Panc1 (cell line): ENCODE measurements at regions not wholly inside any gene's neighbourhood (a gene's known extent, or its start where the extent isn't known, plus 50 kb on each side); places are given as distances from the start of the nearest gene placed in this dataset.

Source experiments
- ATAC-seq: fragments of 200-7000 bp; cut with Tn5 transposase; 2 replicates; pipeline ENCODE4 v1.9.1; 2020; ENCODE audit warnings: mild to moderate bottlenecking, moderate library complexity
- BruUV-seq: library from RNA; stranded (reverse); fragments of 400-500 nt; replicated peaks from 2 replicates; lab custom pipeline; 2021; lab: Mats Ljungman, UMichigan
- CTCF ChIA-PET: fragments of 300-600 bp; sonication (Branson Sonifier 250); formaldehyde crosslinking; loops from one replicate; lab custom pipeline; 2022; ENCODE audit warnings: antibody characterized with exemption; lab: Charles Lee
- POLR2A ChIA-PET: fragments of 300-600 bp; sonication (Branson Sonifier 250); formaldehyde crosslinking; loops from one replicate; lab custom pipeline; 2022; ENCODE audit warnings: antibody characterized with exemption; lab: Charles Lee
- DNase-seq: peaks from one replicate; pipeline ENCODE4 v3.0.0-alpha.2; 2010; ENCODE audit warnings: low read depth, low spot score
- H3K27ac ChIP-seq: 2 replicates; pipeline ENCODE4 v1.5.1; 2011; ENCODE audit warnings: mild to moderate bottlenecking, low read length, inconsistent platforms
- H3K27me3 ChIP-seq: fragments of 200-500 bp; sonication (Bioruptor generic); 2 replicates; pipeline ENCODE4 v1.6.0; 2014; ENCODE audit warnings: low read length, inconsistent platforms; ENCODE audit not compliant: control insufficient read depth, insufficient read depth
- H3K36me3 ChIP-seq: fragments of 200-500 bp; sonication (Bioruptor generic); 2 replicates; pipeline ENCODE4 v1.5.1; 2014; ENCODE audit warnings: inconsistent platforms, mild to moderate bottlenecking, low read length, moderate library complexity; ENCODE audit not compliant: control insufficient read depth, insufficient read depth
- H3K4me1 ChIP-seq: 2 replicates; pipeline ENCODE4 v1.5.1; 2011; ENCODE audit warnings: inconsistent platforms, mild to moderate bottlenecking, low read length, moderate library complexity; ENCODE audit not compliant: control insufficient read depth, insufficient read depth
- H3K4me3 ChIP-seq, 2 experiments: 2 replicates each; pipeline ENCODE4 v1.5.1; 2011 to 2012; ENCODE audit warnings: low read depth in 2 of 2, low read length in 2 of 2, mild to moderate bottlenecking in 2 of 2, inconsistent platforms in 1 of 2, moderate library complexity in 1 of 2
- H3K9me3 ChIP-seq: fragments of 200-500 bp; sonication (Bioruptor generic); 2 replicates; pipeline ENCODE4 v1.5.1; 2014; ENCODE audit warnings: low read depth, mild to moderate bottlenecking, inconsistent platforms, low read length, moderate library complexity; ENCODE audit not compliant: control insufficient read depth, insufficient read depth
- CTCF ChIP-seq: fragments of 450-650 bp; IDR thresholded peaks from 2 replicates; pipeline ENCODE4 v1.5.1; 2017; ENCODE audit warnings: mild to moderate bottlenecking
- POLR2AphosphoS5 ChIP-seq: IDR thresholded peaks from 2 replicates; pipeline ENCODE4 v1.6.1; 2012; ENCODE audit warnings: mild to moderate bottlenecking, low read depth, low read length, moderate library complexity
- REST ChIP-seq, 2 experiments: IDR thresholded peaks; 2 replicates each; pipeline ENCODE4 v1.6.1; 2011 to 2012; ENCODE audit warnings: low read depth in 2 of 2, control low read depth in 1 of 2, low read length in 1 of 2, mild to moderate bottlenecking in 1 of 2, moderate library complexity in 1 of 2; ENCODE audit not compliant: insufficient read depth in 1 of 2
- SIN3A ChIP-seq: IDR thresholded peaks from 2 replicates; pipeline ENCODE4 v1.6.1; 2012; ENCODE audit warnings: low read depth, mild to moderate bottlenecking, low read length, moderate library complexity, borderline replicate concordance; ENCODE audit not compliant: insufficient read depth
- TCF7L2 ChIP-seq: IDR thresholded peaks from 2 replicates; pipeline ENCODE4 v1.6.1; 2011; ENCODE audit warnings: mild to moderate bottlenecking, low read depth, low read length, inconsistent platforms
- in situ Hi-C: cut with HindIII; loops from 2 replicates; pipeline ENCODE4 v1.10.0; 2016; ENCODE audit warnings: low sequenced_read_pairs, low pct_unique_long_range_greater_than_20kb
- intact Hi-C: fragments of 100-400 bp; cut with micrococcal nuclease; formaldehyde crosslinking; loops from one replicate; pipeline ENCODE4 v1.10.0; 2022; ENCODE audit not compliant: unreplicated experiment

- BruUV-seq = no TSS peak
- Histone ChIP-seq H3K27ac (no peak overlapping the region), H3K9me3 (0 out of 2 replicates have a peak, but pooled peaks cover 4% of the 10 kb centered on the region), H3K36me3 (no peaks in the 10 kb centered on the region), H3K4me3 (no peak overlapping the region), H3K27me3 (no peaks in the 10 kb centered on the region), H3K4me1 (no peaks in the 10 kb centered on the region)
- intact Hi-C loops = no loop called here
- ChIA-PET POLR2A (no interaction called here), CTCF (no interaction called here)
- TF ChIP-seq SIN3A (no peak), REST (IDR thresholded peaks at IDR 0.05; ENCODE audit: insufficient read depth in 1 of 2, low read depth in 2 of 2, low read length in 1 of 2) (no peak), CTCF (no peak), POLR2AphosphoS5 (no peak), TCF7L2 (no peak)
- ATAC-seq = no peak
- no peak for DNase-seq
- in situ Hi-C loops = no loop called here
Observed at GRCh38 chr7:21041666-21042065, 255.0 kb upstream of the SP8 start.

GRCh38 chr7:21044384-21044783, 257.7 kb upstream of the SP8 start:
- CTCF ChIA-PET = no interaction called here
- H3K9me3 ChIP-seq = 0 out of 2 replicates have a peak, but pooled peaks cover 4% of the 10 kb centered on the region
- BruUV-seq = no TSS peak
- in situ Hi-C loops = no loop called here
- H3K4me1 ChIP-seq = no peaks in the 10 kb centered on the region
- H3K27ac ChIP-seq = no peak overlapping the region
- no peaks in the 10 kb centered on the region for H3K27me3 ChIP-seq
- no peak for TF ChIP-seq SIN3A
- no peak for TF ChIP-seq TCF7L2
- TF ChIP-seq CTCF = no peak
- TF ChIP-seq POLR2AphosphoS5 = no peak
- TF ChIP-seq REST (IDR thresholded peaks at IDR 0.05; ENCODE audit: insufficient read depth in 1 of 2, low read depth in 2 of 2, low read length in 1 of 2) = no peak
- DNase-seq = no peak
- ATAC-seq = no peak
- intact Hi-C loops = no loop called here
- POLR2A ChIA-PET = no interaction called here
- no peak overlapping the region for H3K4me3 ChIP-seq
- H3K36me3 ChIP-seq = no peaks in the 10 kb centered on the region
